ENCODE measurements at regions not wholly inside any gene's neighbourhood (a gene's known extent, or its start where the extent isn't known, plus 50 kb on each side); places are given as distances from the start of the nearest gene placed in this dataset.

DNA sequence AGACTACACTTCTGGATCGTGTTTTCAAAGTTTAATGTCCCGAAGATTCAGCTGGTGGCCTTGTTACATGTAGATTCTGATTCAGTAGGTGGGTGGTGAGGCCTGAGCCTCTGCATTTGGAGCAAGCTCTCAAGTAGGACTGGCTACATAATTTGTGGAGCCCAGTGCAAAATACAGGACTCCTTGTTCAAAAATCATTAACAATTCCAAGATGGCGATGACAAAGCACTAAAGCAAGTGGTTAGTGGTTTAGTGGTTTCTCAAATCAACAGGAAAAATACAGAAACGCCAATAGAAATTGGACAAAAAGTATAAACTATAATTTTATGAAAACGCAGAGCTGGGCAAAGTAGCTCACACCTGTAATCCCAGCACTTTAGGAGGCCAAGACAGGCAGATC is 133.7 kb upstream of the STMND1 start:
- TF ChIP-seq POLR2A (IDR thresholded peaks at IDR 0.05; ENCODE audit: low read depth, low read length) (no peak), NBN (IDR thresholded peaks at IDR 0.05) (no peak), GABPA (IDR thresholded peaks at IDR 0.05; ENCODE audit: low read depth) (no peak), MYC (IDR thresholded peaks at IDR 0.05; ENCODE audit: insufficient read depth, insufficient read length, insufficient replicate concordance, low read length, severe bottlenecking) (no peak), MXI1 (IDR thresholded peaks at IDR 0.05; ENCODE audit: low read depth, low read length) (no peak), NFIC (IDR thresholded peaks at IDR 0.05; ENCODE audit: low read depth, low read length) (no peak), EP300 (IDR thresholded peaks at IDR 0.05; ENCODE audit: borderline replicate concordance in 1 of 2, control insufficient read depth in 1 of 2, low read depth in 2 of 2, low read length in 2 of 2) (no peak), MEF2A (IDR thresholded peaks at IDR 0.05; ENCODE audit: insufficient read depth, low read depth, low read length) (no peak), CEBPB (IDR thresholded peaks at IDR 0.05; ENCODE audit: borderline replicate concordance in 1 of 2, low read depth in 2 of 2, low read length in 2 of 2) (no peak)
- TF ChIP-seq, protein P1, sequence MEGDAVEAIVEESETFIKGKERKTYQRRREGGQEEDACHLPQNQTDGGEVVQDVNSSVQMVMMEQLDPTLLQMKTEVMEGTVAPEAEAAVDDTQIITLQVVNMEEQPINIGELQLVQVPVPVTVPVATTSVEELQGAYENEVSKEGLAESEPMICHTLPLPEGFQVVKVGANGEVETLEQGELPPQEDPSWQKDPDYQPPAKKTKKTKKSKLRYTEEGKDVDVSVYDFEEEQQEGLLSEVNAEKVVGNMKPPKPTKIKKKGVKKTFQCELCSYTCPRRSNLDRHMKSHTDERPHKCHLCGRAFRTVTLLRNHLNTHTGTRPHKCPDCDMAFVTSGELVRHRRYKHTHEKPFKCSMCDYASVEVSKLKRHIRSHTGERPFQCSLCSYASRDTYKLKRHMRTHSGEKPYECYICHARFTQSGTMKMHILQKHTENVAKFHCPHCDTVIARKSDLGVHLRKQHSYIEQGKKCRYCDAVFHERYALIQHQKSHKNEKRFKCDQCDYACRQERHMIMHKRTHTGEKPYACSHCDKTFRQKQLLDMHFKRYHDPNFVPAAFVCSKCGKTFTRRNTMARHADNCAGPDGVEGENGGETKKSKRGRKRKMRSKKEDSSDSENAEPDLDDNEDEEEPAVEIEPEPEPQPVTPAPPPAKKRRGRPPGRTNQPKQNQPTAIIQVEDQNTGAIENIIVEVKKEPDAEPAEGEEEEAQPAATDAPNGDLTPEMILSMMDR (IDR thresholded peaks at IDR 0.05 in 2 of 3, conservative IDR thresholded peaks at IDR 0.05 in 1 of 3; ENCODE audit: control insufficient read depth in 2 of 3, extremely low read depth in 1 of 3, insufficient read depth in 1 of 3, low read depth in 3 of 3, low read length in 3 of 3), result no peak
- TF ChIP-seq, protein P2, sequence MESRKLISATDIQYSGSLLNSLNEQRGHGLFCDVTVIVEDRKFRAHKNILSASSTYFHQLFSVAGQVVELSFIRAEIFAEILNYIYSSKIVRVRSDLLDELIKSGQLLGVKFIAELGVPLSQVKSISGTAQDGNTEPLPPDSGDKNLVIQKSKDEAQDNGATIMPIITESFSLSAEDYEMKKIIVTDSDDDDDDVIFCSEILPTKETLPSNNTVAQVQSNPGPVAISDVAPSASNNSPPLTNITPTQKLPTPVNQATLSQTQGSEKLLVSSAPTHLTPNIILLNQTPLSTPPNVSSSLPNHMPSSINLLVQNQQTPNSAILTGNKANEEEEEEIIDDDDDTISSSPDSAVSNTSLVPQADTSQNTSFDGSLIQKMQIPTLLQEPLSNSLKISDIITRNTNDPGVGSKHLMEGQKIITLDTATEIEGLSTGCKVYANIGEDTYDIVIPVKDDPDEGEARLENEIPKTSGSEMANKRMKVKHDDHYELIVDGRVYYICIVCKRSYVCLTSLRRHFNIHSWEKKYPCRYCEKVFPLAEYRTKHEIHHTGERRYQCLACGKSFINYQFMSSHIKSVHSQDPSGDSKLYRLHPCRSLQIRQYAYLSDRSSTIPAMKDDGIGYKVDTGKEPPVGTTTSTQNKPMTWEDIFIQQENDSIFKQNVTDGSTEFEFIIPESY (IDR thresholded peaks at IDR 0.05), result no peak
- TF ChIP-seq, protein P3, sequence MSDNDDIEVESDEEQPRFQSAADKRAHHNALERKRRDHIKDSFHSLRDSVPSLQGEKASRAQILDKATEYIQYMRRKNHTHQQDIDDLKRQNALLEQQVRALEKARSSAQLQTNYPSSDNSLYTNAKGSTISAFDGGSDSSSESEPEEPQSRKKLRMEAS (IDR thresholded peaks at IDR 0.05; ENCODE audit: low read depth, low read length), result no peak
- TF ChIP-seq, protein P4, sequence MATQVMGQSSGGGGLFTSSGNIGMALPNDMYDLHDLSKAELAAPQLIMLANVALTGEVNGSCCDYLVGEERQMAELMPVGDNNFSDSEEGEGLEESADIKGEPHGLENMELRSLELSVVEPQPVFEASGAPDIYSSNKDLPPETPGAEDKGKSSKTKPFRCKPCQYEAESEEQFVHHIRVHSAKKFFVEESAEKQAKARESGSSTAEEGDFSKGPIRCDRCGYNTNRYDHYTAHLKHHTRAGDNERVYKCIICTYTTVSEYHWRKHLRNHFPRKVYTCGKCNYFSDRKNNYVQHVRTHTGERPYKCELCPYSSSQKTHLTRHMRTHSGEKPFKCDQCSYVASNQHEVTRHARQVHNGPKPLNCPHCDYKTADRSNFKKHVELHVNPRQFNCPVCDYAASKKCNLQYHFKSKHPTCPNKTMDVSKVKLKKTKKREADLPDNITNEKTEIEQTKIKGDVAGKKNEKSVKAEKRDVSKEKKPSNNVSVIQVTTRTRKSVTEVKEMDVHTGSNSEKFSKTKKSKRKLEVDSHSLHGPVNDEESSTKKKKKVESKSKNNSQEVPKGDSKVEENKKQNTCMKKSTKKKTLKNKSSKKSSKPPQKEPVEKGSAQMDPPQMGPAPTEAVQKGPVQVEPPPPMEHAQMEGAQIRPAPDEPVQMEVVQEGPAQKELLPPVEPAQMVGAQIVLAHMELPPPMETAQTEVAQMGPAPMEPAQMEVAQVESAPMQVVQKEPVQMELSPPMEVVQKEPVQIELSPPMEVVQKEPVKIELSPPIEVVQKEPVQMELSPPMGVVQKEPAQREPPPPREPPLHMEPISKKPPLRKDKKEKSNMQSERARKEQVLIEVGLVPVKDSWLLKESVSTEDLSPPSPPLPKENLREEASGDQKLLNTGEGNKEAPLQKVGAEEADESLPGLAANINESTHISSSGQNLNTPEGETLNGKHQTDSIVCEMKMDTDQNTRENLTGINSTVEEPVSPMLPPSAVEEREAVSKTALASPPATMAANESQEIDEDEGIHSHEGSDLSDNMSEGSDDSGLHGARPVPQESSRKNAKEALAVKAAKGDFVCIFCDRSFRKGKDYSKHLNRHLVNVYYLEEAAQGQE (IDR thresholded peaks at IDR 0.05; ENCODE audit: low read depth, low read length), result no peak
